ENCODE measurements at regions not wholly inside any gene's neighbourhood (a gene's known extent, or its start where the extent isn't known, plus 50 kb on each side); places are given as distances from the start of the nearest gene placed in this dataset.

- no peaks in the 10 kb centered on the region for H3K27me3 ChIP-seq (ENCODE audit: low read depth)
- no peaks in the 10 kb centered on the region for H3K36me3 ChIP-seq (replicated peaks)
- H3K4me1 ChIP-seq: no peaks in the 10 kb centered on the region
- DNase-seq (ENCODE audit: low spot score in 2 of 2): no peak
- in situ Hi-C loops (cut with MboI; ENCODE audit: low sequenced_read_pairs): no loop called here
- no peak overlapping the region for H3K4me3 ChIP-seq
- no peaks in the 10 kb centered on the region for H3K9me3 ChIP-seq
Observed at GRCh38 chr9:16098306-16098705, 545.5 kb downstream of the CCDC171 start.

- no peak overlapping the region for H3K4me3 ChIP-seq
- in situ Hi-C loops (cut with MboI; ENCODE audit: low sequenced_read_pairs): no loop called here
- H3K36me3 ChIP-seq (replicated peaks): no peaks in the 10 kb centered on the region
- H3K4me1 ChIP-seq: no peaks in the 10 kb centered on the region
- no peaks in the 10 kb centered on the region for H3K27me3 ChIP-seq (ENCODE audit: low read depth)
- no peak for DNase-seq (ENCODE audit: low spot score in 2 of 2)
- H3K9me3 ChIP-seq: no peaks in the 10 kb centered on the region
Observed at GRCh38 chr9:16099732-16100536, 547.1 kb downstream of the CCDC171 start.

- Histone ChIP-seq H3K27me3 (ENCODE audit: low read depth) (no peaks in the 10 kb centered on the region), H3K4me3 (no peak overlapping the region), H3K36me3 (replicated peaks) (no peaks in the 10 kb centered on the region), H3K4me1 (no peaks in the 10 kb centered on the region), H3K9me3 (no peaks in the 10 kb centered on the region)
- in situ Hi-C loops (cut with MboI; ENCODE audit: low sequenced_read_pairs): no loop called here
- no peak for DNase-seq (ENCODE audit: low spot score in 2 of 2)
Observed at GRCh38 chr9:16100537-16101091, 547.8 kb downstream of the CCDC171 start.

- H3K27me3 ChIP-seq (ENCODE audit: low read depth): no peaks in the 10 kb centered on the region
Observed at GRCh38 chr9:16102154-16102553, 549.3 kb downstream of the CCDC171 start.

GRCh38 chr9:16103620-16104397 lies 551.0 kb downstream of the CCDC171 start:
- no peaks in the 10 kb centered on the region for H3K36me3 ChIP-seq (replicated peaks)
- no peak overlapping the region for H3K4me3 ChIP-seq
- no peaks in the 10 kb centered on the region for H3K9me3 ChIP-seq
- H3K27me3 ChIP-seq (ENCODE audit: low read depth): no peaks in the 10 kb centered on the region
- no peaks in the 10 kb centered on the region for H3K4me1 ChIP-seq
- DNase-seq (ENCODE audit: low spot score in 2 of 2): no peak
- in situ Hi-C loops (cut with MboI; ENCODE audit: low sequenced_read_pairs): no loop called here

More at GRCh38 chr9:16102154-16102553, 549.3 kb downstream of the CCDC171 start:
- H3K4me1 ChIP-seq: no peaks in the 10 kb centered on the region
- no peak overlapping the region for H3K4me3 ChIP-seq
- no peak for DNase-seq (ENCODE audit: low spot score in 2 of 2)
- no peaks in the 10 kb centered on the region for H3K36me3 ChIP-seq (replicated peaks)
- in situ Hi-C loops (cut with MboI; ENCODE audit: low sequenced_read_pairs): no loop called here
- H3K9me3 ChIP-seq: no peaks in the 10 kb centered on the region

GRCh38 chr9:16105168-16106020 lies 552.6 kb downstream of the CCDC171 start:
- H3K27me3 ChIP-seq (ENCODE audit: low read depth): no peaks in the 10 kb centered on the region
- no peak overlapping the region for H3K4me3 ChIP-seq
- H3K4me1 ChIP-seq: no peaks in the 10 kb centered on the region
- in situ Hi-C loops (cut with MboI; ENCODE audit: low sequenced_read_pairs): no loop called here
- H3K36me3 ChIP-seq (replicated peaks): no peaks in the 10 kb centered on the region
- no peaks in the 10 kb centered on the region for H3K9me3 ChIP-seq
- DNase-seq (ENCODE audit: low spot score in 2 of 2): no peak

GRCh38 chr9:16106021-16106571 lies 553.3 kb downstream of the CCDC171 start:
- DNase-seq (ENCODE audit: low spot score in 2 of 2): no peak
- H3K27me3 ChIP-seq (ENCODE audit: low read depth): no peaks in the 10 kb centered on the region
- H3K36me3 ChIP-seq (replicated peaks): no peaks in the 10 kb centered on the region
- in situ Hi-C loops (cut with MboI; ENCODE audit: low sequenced_read_pairs): no loop called here
- H3K4me1 ChIP-seq: no peaks in the 10 kb centered on the region
- no peak overlapping the region for H3K4me3 ChIP-seq
- H3K9me3 ChIP-seq: no peaks in the 10 kb centered on the region

- Histone ChIP-seq H3K9me3 (no peaks in the 10 kb centered on the region), H3K27me3 (ENCODE audit: low read depth) (no peaks in the 10 kb centered on the region), H3K4me3 (no peak overlapping the region), H3K4me1 (no peaks in the 10 kb centered on the region), H3K36me3 (replicated peaks) (no peaks in the 10 kb centered on the region)
- no peak for DNase-seq (ENCODE audit: low spot score in 2 of 2)
- in situ Hi-C loops (cut with MboI; ENCODE audit: low sequenced_read_pairs): no loop called here
Observed at GRCh38 chr9:16112116-16112515, 559.3 kb downstream of the CCDC171 start.

GRCh38 chr9:16115994-16116393 lies 563.2 kb downstream of the CCDC171 start:
- H3K27me3 ChIP-seq (ENCODE audit: low read depth): 0 out of 2 replicates have a peak, but pooled peaks cover 2% of the 10 kb centered on the region
- in situ Hi-C loops (cut with MboI; ENCODE audit: low sequenced_read_pairs): no loop called here
- no peaks in the 10 kb centered on the region for H3K4me1 ChIP-seq
- H3K9me3 ChIP-seq: no peaks in the 10 kb centered on the region
- no peak overlapping the region for H3K4me3 ChIP-seq
- DNase-seq (ENCODE audit: low spot score in 2 of 2): no peak
- no peaks in the 10 kb centered on the region for H3K36me3 ChIP-seq (replicated peaks)

GRCh38 chr9:16118043-16118442 lies 565.2 kb downstream of the CCDC171 start:
- no peak for DNase-seq (ENCODE audit: low spot score in 2 of 2)
- no peaks in the 10 kb centered on the region for H3K36me3 ChIP-seq (replicated peaks)
- H3K4me3 ChIP-seq: no peak overlapping the region
- in situ Hi-C loops (cut with MboI; ENCODE audit: low sequenced_read_pairs): no loop called here
- H3K4me1 ChIP-seq: no peaks in the 10 kb centered on the region
- H3K27me3 ChIP-seq (ENCODE audit: low read depth): 0 out of 2 replicates have a peak, but pooled peaks cover 2% of the 10 kb centered on the region
- H3K9me3 ChIP-seq: no peaks in the 10 kb centered on the region

GRCh38 chr9:16119261-16120230 lies 566.7 kb downstream of the CCDC171 start:
- in situ Hi-C loops (cut with MboI; ENCODE audit: low sequenced_read_pairs): no loop called here
- Histone ChIP-seq H3K4me1 (no peaks in the 10 kb centered on the region), H3K36me3 (replicated peaks) (no peaks in the 10 kb centered on the region), H3K4me3 (no peak overlapping the region), H3K9me3 (no peaks in the 10 kb centered on the region), H3K27me3 (ENCODE audit: low read depth) (0 out of 2 replicates have a peak, but pooled peaks cover 2% of the 10 kb centered on the region)
- DNase-seq (ENCODE audit: low spot score in 2 of 2): no peak

- no peaks in the 10 kb centered on the region for H3K36me3 ChIP-seq (replicated peaks)
- 0 out of 2 replicates have a peak, but pooled peaks cover 2% of the 10 kb centered on the region for H3K27me3 ChIP-seq (ENCODE audit: low read depth)
- in situ Hi-C loops (cut with MboI; ENCODE audit: low sequenced_read_pairs): no loop called here
- DNase-seq (ENCODE audit: low spot score in 2 of 2): no peak
- H3K4me1 ChIP-seq: no peaks in the 10 kb centered on the region
- H3K9me3 ChIP-seq: no peaks in the 10 kb centered on the region
- no peak overlapping the region for H3K4me3 ChIP-seq
Observed at GRCh38 chr9:16120231-16120641, 567.4 kb downstream of the CCDC171 start.
